Panc1 (cell line): ENCODE measurements at regions not wholly inside any gene's neighbourhood (a gene's known extent, or its start where the extent isn't known, plus 50 kb on each side); places are given as distances from the start of the nearest gene placed in this dataset.

ENCODE experiments used
- ATAC-seq: fragments of 200-7000 bp; cut with Tn5 transposase; 2 replicates; pipeline ENCODE4 v1.9.1; 2020; ENCODE audit warnings: mild to moderate bottlenecking, moderate library complexity
- BruUV-seq: library from RNA; stranded (reverse); fragments of 400-500 nt; replicated peaks from 2 replicates; lab custom pipeline; 2021; lab: Mats Ljungman, UMichigan
- CTCF ChIA-PET: fragments of 300-600 bp; sonication (Branson Sonifier 250); formaldehyde crosslinking; loops from one replicate; lab custom pipeline; 2022; ENCODE audit warnings: antibody characterized with exemption; lab: Charles Lee
- POLR2A ChIA-PET: fragments of 300-600 bp; sonication (Branson Sonifier 250); formaldehyde crosslinking; loops from one replicate; lab custom pipeline; 2022; ENCODE audit warnings: antibody characterized with exemption; lab: Charles Lee
- DNase-seq: peaks from one replicate; pipeline ENCODE4 v3.0.0-alpha.2; 2010; ENCODE audit warnings: low read depth, low spot score
- H3K27ac ChIP-seq: 2 replicates; pipeline ENCODE4 v1.5.1; 2011; ENCODE audit warnings: mild to moderate bottlenecking, low read length, inconsistent platforms
- H3K27me3 ChIP-seq: fragments of 200-500 bp; sonication (Bioruptor generic); 2 replicates; pipeline ENCODE4 v1.6.0; 2014; ENCODE audit warnings: low read length, inconsistent platforms; ENCODE audit not compliant: control insufficient read depth, insufficient read depth
- H3K36me3 ChIP-seq: fragments of 200-500 bp; sonication (Bioruptor generic); 2 replicates; pipeline ENCODE4 v1.5.1; 2014; ENCODE audit warnings: inconsistent platforms, mild to moderate bottlenecking, low read length, moderate library complexity; ENCODE audit not compliant: control insufficient read depth, insufficient read depth
- H3K4me1 ChIP-seq: 2 replicates; pipeline ENCODE4 v1.5.1; 2011; ENCODE audit warnings: inconsistent platforms, mild to moderate bottlenecking, low read length, moderate library complexity; ENCODE audit not compliant: control insufficient read depth, insufficient read depth
- H3K4me3 ChIP-seq, 2 experiments: 2 replicates each; pipeline ENCODE4 v1.5.1; 2011 to 2012; ENCODE audit warnings: low read depth in 2 of 2, low read length in 2 of 2, mild to moderate bottlenecking in 2 of 2, inconsistent platforms in 1 of 2, moderate library complexity in 1 of 2
- H3K9me3 ChIP-seq: fragments of 200-500 bp; sonication (Bioruptor generic); 2 replicates; pipeline ENCODE4 v1.5.1; 2014; ENCODE audit warnings: low read depth, mild to moderate bottlenecking, inconsistent platforms, low read length, moderate library complexity; ENCODE audit not compliant: control insufficient read depth, insufficient read depth
- POLR2AphosphoS5 ChIP-seq: IDR thresholded peaks from 2 replicates; pipeline ENCODE4 v1.6.1; 2012; ENCODE audit warnings: mild to moderate bottlenecking, low read depth, low read length, moderate library complexity
- SIN3A ChIP-seq: IDR thresholded peaks from 2 replicates; pipeline ENCODE4 v1.6.1; 2012; ENCODE audit warnings: low read depth, mild to moderate bottlenecking, low read length, moderate library complexity, borderline replicate concordance; ENCODE audit not compliant: insufficient read depth
- TCF7L2 ChIP-seq: IDR thresholded peaks from 2 replicates; pipeline ENCODE4 v1.6.1; 2011; ENCODE audit warnings: mild to moderate bottlenecking, low read depth, low read length, inconsistent platforms
- in situ Hi-C: cut with HindIII; loops from 2 replicates; pipeline ENCODE4 v1.10.0; 2016; ENCODE audit warnings: low sequenced_read_pairs, low pct_unique_long_range_greater_than_20kb
- intact Hi-C: fragments of 100-400 bp; cut with micrococcal nuclease; formaldehyde crosslinking; loops from one replicate; pipeline ENCODE4 v1.10.0; 2022; ENCODE audit not compliant: unreplicated experiment
- TF ChIP-seq, protein P1 (sequence below): fragments of 450-650 bp; IDR thresholded peaks from 2 replicates; pipeline ENCODE4 v1.5.1; 2017; ENCODE audit warnings: mild to moderate bottlenecking
- TF ChIP-seq, protein P2 (sequence below), 2 experiments: IDR thresholded peaks; 2 replicates each; pipeline ENCODE4 v1.6.1; 2011 to 2012; ENCODE audit warnings: low read depth in 2 of 2, control low read depth in 1 of 2, low read length in 1 of 2, mild to moderate bottlenecking in 1 of 2, moderate library complexity in 1 of 2; ENCODE audit not compliant: insufficient read depth in 1 of 2

DNA sequence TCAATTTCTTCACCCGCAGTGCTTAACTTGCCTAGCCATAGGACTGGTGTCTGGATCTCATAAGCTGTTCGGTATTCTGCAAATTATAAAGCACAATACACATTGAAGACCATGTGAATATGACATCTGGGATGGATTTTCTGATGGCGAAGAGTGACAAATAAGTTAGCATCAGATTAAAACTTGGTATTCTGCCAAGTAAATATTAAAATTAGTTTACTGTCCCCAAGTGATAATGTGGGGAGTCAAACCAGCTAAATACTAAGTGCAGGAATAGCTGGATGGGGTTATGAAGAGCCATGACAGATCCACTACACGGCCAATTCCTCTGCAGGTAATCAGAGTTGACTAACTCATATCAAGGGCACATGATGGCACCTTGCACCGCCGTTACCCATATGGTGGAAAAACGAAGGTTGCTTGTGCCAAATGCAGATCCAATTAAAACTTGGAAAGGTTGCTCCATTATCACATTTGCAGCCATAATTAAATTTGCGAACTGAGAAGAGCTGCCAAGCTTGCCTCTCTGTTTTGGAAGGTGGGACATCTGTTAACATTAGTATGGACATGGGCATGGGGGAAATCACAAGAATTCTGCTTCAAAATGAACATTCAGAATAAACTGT lies 114.9 kb upstream of the TOM1L1 start:
- H3K9me3 ChIP-seq = no peaks in the 10 kb centered on the region
- intact Hi-C loops (no loop called here), in situ Hi-C loops (no loop called here)
- no peaks in the 10 kb centered on the region for H3K36me3 ChIP-seq
- TF ChIP-seq POLR2AphosphoS5 = no peak
- TF ChIP-seq TCF7L2 = no peak
- TF ChIP-seq, protein P1, sequence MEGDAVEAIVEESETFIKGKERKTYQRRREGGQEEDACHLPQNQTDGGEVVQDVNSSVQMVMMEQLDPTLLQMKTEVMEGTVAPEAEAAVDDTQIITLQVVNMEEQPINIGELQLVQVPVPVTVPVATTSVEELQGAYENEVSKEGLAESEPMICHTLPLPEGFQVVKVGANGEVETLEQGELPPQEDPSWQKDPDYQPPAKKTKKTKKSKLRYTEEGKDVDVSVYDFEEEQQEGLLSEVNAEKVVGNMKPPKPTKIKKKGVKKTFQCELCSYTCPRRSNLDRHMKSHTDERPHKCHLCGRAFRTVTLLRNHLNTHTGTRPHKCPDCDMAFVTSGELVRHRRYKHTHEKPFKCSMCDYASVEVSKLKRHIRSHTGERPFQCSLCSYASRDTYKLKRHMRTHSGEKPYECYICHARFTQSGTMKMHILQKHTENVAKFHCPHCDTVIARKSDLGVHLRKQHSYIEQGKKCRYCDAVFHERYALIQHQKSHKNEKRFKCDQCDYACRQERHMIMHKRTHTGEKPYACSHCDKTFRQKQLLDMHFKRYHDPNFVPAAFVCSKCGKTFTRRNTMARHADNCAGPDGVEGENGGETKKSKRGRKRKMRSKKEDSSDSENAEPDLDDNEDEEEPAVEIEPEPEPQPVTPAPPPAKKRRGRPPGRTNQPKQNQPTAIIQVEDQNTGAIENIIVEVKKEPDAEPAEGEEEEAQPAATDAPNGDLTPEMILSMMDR = no peak
- ATAC-seq (no peak), DNase-seq (no peak)
- CTCF ChIA-PET = no interaction called here
- POLR2A ChIA-PET = no interaction called here
- no TSS peak for BruUV-seq
- no peak overlapping the region for H3K27ac ChIP-seq
- no peaks in the 10 kb centered on the region for H3K4me1 ChIP-seq
- no peak overlapping the region for H3K4me3 ChIP-seq
- H3K27me3 ChIP-seq = no peaks in the 10 kb centered on the region

DNA sequence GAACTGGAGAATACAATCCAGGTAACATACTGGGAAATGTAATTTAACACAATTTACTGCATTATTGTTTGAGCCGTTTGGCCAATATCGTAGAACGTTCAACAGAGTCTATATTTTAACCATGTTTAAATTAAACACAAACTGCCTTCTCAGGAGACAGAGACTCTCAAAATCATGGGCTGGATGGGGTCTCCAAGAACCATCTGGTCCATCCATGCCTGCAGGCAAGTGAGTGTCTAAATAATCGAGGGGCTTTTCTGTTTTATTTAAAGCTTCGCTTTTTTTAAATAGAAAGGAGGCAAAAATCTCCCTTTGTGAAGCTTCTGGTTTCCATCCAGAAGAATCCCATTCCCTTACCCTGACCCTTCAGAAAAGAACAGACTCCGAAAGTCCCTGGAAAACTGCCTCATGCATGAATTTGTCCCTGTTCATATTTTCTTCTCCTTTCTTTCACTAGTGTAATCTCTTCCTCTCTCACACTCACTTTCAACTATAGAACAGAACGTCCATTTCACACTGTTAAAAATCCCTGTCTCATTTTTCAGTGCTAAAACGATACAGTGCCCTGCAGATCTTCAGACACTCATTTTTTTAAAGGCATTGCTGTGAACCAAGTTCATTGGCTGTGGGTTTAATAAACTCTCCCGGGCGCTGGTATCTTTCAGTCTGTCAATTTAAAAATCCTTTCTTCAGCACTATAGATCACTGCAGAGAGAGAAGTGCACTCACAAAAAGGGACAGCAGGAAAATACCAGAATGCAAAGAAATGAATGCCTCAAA lies 111.4 kb upstream of the TOM1L1 start:
- Histone ChIP-seq H3K27ac (no peak overlapping the region), H3K36me3 (no peaks in the 10 kb centered on the region), H3K27me3 (no peaks in the 10 kb centered on the region), H3K9me3 (no peaks in the 10 kb centered on the region), H3K4me1 (no peaks in the 10 kb centered on the region), H3K4me3 (no peak overlapping the region)
- no TSS peak for BruUV-seq
- CTCF ChIA-PET = no interaction called here
- POLR2A ChIA-PET = no interaction called here
- DNase-seq (no peak), ATAC-seq (no peak)
- in situ Hi-C loops (no loop called here), intact Hi-C loops (no loop called here)
- TF ChIP-seq SIN3A (no peak), TCF7L2 (no peak), POLR2AphosphoS5 (no peak)
- TF ChIP-seq, protein P1 = no peak
- TF ChIP-seq, protein P2, sequence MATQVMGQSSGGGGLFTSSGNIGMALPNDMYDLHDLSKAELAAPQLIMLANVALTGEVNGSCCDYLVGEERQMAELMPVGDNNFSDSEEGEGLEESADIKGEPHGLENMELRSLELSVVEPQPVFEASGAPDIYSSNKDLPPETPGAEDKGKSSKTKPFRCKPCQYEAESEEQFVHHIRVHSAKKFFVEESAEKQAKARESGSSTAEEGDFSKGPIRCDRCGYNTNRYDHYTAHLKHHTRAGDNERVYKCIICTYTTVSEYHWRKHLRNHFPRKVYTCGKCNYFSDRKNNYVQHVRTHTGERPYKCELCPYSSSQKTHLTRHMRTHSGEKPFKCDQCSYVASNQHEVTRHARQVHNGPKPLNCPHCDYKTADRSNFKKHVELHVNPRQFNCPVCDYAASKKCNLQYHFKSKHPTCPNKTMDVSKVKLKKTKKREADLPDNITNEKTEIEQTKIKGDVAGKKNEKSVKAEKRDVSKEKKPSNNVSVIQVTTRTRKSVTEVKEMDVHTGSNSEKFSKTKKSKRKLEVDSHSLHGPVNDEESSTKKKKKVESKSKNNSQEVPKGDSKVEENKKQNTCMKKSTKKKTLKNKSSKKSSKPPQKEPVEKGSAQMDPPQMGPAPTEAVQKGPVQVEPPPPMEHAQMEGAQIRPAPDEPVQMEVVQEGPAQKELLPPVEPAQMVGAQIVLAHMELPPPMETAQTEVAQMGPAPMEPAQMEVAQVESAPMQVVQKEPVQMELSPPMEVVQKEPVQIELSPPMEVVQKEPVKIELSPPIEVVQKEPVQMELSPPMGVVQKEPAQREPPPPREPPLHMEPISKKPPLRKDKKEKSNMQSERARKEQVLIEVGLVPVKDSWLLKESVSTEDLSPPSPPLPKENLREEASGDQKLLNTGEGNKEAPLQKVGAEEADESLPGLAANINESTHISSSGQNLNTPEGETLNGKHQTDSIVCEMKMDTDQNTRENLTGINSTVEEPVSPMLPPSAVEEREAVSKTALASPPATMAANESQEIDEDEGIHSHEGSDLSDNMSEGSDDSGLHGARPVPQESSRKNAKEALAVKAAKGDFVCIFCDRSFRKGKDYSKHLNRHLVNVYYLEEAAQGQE (IDR thresholded peaks at IDR 0.05; ENCODE audit: insufficient read depth in 1 of 2, low read depth in 2 of 2, low read length in 1 of 2) = no peak
